Neural crest cell (in vitro differentiated cells): ENCODE measurements at regions not wholly inside any gene's neighbourhood (a gene's known extent, or its start where the extent isn't known, plus 50 kb on each side); places are given as distances from the start of the nearest gene placed in this dataset.

ENCODE experiments used
- DNase-seq: peaks from one replicate; pipeline ENCODE4 v3.0.0; 2021; ENCODE audit warnings: low read depth, mixed read lengths, low spot score
- H3K27ac Mint-ChIP-seq: one replicate; pipeline ENCODE4 v1.8.0; 2021; ENCODE audit warnings: mild to moderate bottlenecking, mixed read lengths; ENCODE audit not compliant: unreplicated experiment
- H3K27me3 Mint-ChIP-seq: 2 replicates; pipeline ENCODE4 v1.8.0; 2021; ENCODE audit warnings: low read depth, mild to moderate bottlenecking, mixed read lengths
- H3K36me3 Mint-ChIP-seq: 2 replicates; pipeline ENCODE4 v1.8.0; 2021; ENCODE audit warnings: low read depth, mild to moderate bottlenecking, mixed read lengths
- H3K4me1 Mint-ChIP-seq: 2 replicates; pipeline ENCODE4 v1.8.0; 2021; ENCODE audit warnings: mixed read lengths
- H3K4me3 Mint-ChIP-seq: one replicate; pipeline ENCODE4 v1.8.0; 2021; ENCODE audit warnings: mild to moderate bottlenecking, mixed read lengths
- H3K9me3 Mint-ChIP-seq: 2 replicates; pipeline ENCODE4 v1.8.0; 2021; ENCODE audit warnings: mixed read lengths
- TF ChIP-seq, protein P1 (sequence below): fragments of 200-600 bp; sonication (generic); conservative IDR thresholded peaks from 2 replicates; pipeline ENCODE4 v1.5.0; 2021; ENCODE audit warnings: antibody characterized with exemption, mild to moderate bottlenecking

GRCh38 chr3:24972491-24972890 is 455.6 kb upstream of the RARB start:
- H3K4me3 Mint-ChIP-seq = no peak overlapping the region
- no peaks in the 10 kb centered on the region for H3K9me3 Mint-ChIP-seq
- H3K27ac Mint-ChIP-seq = no peak overlapping the region
- no peaks in the 10 kb centered on the region for H3K27me3 Mint-ChIP-seq
- no peak for DNase-seq
- TF ChIP-seq, protein P1, sequence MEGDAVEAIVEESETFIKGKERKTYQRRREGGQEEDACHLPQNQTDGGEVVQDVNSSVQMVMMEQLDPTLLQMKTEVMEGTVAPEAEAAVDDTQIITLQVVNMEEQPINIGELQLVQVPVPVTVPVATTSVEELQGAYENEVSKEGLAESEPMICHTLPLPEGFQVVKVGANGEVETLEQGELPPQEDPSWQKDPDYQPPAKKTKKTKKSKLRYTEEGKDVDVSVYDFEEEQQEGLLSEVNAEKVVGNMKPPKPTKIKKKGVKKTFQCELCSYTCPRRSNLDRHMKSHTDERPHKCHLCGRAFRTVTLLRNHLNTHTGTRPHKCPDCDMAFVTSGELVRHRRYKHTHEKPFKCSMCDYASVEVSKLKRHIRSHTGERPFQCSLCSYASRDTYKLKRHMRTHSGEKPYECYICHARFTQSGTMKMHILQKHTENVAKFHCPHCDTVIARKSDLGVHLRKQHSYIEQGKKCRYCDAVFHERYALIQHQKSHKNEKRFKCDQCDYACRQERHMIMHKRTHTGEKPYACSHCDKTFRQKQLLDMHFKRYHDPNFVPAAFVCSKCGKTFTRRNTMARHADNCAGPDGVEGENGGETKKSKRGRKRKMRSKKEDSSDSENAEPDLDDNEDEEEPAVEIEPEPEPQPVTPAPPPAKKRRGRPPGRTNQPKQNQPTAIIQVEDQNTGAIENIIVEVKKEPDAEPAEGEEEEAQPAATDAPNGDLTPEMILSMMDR = no peak
- H3K4me1 Mint-ChIP-seq = peaks cover 4% of the 10 kb centered on the region
- H3K36me3 Mint-ChIP-seq = peaks cover 6% of the 10 kb centered on the region

- H3K4me3 Mint-ChIP-seq = no peak overlapping the region
- no peaks in the 10 kb centered on the region for H3K4me1 Mint-ChIP-seq
- no peak for DNase-seq
- peaks cover 8% of the 10 kb centered on the region for H3K9me3 Mint-ChIP-seq
- peaks cover 19% of the 10 kb centered on the region for H3K36me3 Mint-ChIP-seq
- H3K27me3 Mint-ChIP-seq = no peaks in the 10 kb centered on the region
- H3K27ac Mint-ChIP-seq = no peak overlapping the region
- TF ChIP-seq, protein P1 = no peak
These were observed 446.8 kb upstream of the RARB start for GRCh38 chr3:24981309-24981708.

- TF ChIP-seq, protein P1 = no peak
- no peak for DNase-seq
These were observed 446.1 kb upstream of the RARB start for GRCh38 chr3:24981924-24982323.

GRCh38 chr3:24985668-24986067 is 442.4 kb upstream of the RARB start:
- Mint-ChIP-seq H3K9me3 (no peaks in the 10 kb centered on the region), H3K27ac (no peak overlapping the region), H3K4me3 (no peak overlapping the region), H3K36me3 (no peaks in the 10 kb centered on the region), H3K27me3 (no peaks in the 10 kb centered on the region), H3K4me1 (no peaks in the 10 kb centered on the region)
- TF ChIP-seq, protein P1 = no peak
- no peak for DNase-seq

More at GRCh38 chr3:24981924-24982323, 446.1 kb upstream of the RARB start:
- H3K27me3 Mint-ChIP-seq = no peaks in the 10 kb centered on the region
- H3K4me1 Mint-ChIP-seq = no peaks in the 10 kb centered on the region
- no peak overlapping the region for H3K27ac Mint-ChIP-seq
- H3K9me3 Mint-ChIP-seq = peaks cover 8% of the 10 kb centered on the region
- no peak overlapping the region for H3K4me3 Mint-ChIP-seq
- peaks cover 19% of the 10 kb centered on the region for H3K36me3 Mint-ChIP-seq

DNA sequence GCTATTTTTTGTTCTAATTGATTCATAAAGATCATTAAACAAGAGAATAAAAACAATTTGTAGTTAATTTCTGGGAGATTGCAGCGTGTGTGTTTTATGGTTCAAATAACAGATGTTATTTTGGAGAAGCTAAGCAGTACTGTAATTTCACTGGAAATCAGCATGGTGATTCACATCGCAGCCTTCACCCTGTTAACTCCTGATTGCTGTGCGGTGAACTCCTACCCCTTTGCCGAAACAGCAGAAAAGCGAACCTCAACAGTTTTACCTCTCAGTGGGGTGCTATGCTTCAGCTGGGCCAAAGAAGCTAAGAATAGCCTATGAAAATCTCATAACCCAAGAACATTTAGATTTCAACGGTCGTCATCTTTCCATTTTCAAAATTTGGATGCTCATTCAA is 441.5 kb upstream of the RARB start:
- Mint-ChIP-seq H3K27ac (no peak overlapping the region), H3K4me1 (no peaks in the 10 kb centered on the region)

More for the DNA sequence above, 441.5 kb upstream of the RARB start:
- DNase-seq = no peak
- no peak overlapping the region for H3K4me3 Mint-ChIP-seq
- TF ChIP-seq, protein P1 = no peak
- H3K36me3 Mint-ChIP-seq = no peaks in the 10 kb centered on the region
- H3K27me3 Mint-ChIP-seq = no peaks in the 10 kb centered on the region
- no peaks in the 10 kb centered on the region for H3K9me3 Mint-ChIP-seq
